ENCODE measurements at regions not wholly inside any gene's neighbourhood (a gene's known extent, or its start where the extent isn't known, plus 50 kb on each side); places are given as distances from the start of the nearest gene placed in this dataset.

DNA sequence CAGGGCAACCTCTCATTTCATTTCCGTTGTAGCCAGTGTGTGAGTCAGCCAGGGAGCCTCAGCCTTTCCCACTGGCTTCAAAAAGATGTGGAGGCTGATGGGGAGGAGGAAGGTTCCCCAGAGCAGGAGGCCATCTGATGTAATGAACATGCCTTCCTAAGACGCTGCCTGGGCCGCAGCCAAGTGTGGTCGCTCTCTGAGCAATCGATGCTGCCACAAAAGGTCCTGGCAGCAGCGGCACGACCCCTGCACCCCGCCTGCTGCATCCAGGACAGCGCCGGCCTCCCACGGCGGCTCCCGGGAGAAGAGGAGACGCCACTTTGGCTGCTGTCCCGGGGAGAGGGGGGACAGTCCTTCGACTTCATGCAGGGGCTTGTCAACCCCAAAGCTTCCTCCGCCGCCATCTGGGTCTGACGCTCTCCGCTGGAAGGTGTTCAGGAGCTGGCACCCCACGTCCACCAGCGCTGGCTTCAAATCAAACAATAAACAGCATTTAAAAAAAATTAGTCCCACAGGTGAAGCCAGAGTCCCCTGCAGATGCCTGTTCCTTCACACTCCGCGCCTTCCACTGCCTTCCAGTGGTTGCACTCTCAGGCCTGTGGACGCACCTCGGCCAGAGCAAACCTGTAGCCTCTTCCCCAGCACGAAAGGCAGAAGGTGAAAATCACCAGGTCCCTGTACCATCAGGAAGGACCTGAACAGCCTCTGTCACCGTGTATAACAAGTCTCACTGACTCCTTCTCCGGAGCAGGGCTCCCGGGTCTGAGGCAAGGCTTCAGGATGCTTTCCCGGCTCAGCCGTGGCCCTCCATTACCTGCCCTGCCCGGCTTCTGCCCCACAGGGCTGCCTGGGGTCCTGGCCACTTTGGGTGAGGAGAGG, 930.7 kb downstream of the BRD1 start:
- Histone ChIP-seq H3K27ac (no peak overlapping the region), H3K4me3 (no peak overlapping the region)
- DNase-seq (ENCODE audit: low spot score): no peak
- TF ChIP-seq, protein P1, sequence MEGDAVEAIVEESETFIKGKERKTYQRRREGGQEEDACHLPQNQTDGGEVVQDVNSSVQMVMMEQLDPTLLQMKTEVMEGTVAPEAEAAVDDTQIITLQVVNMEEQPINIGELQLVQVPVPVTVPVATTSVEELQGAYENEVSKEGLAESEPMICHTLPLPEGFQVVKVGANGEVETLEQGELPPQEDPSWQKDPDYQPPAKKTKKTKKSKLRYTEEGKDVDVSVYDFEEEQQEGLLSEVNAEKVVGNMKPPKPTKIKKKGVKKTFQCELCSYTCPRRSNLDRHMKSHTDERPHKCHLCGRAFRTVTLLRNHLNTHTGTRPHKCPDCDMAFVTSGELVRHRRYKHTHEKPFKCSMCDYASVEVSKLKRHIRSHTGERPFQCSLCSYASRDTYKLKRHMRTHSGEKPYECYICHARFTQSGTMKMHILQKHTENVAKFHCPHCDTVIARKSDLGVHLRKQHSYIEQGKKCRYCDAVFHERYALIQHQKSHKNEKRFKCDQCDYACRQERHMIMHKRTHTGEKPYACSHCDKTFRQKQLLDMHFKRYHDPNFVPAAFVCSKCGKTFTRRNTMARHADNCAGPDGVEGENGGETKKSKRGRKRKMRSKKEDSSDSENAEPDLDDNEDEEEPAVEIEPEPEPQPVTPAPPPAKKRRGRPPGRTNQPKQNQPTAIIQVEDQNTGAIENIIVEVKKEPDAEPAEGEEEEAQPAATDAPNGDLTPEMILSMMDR (IDR thresholded peaks at IDR 0.05): no peak

- no peak for DNase-seq (ENCODE audit: low spot score)
- TF ChIP-seq, protein P1 (IDR thresholded peaks at IDR 0.05): no peak
- Histone ChIP-seq H3K4me3 (no peak overlapping the region), H3K27ac (no peak overlapping the region)
Observed at GRCh38 chr22:48895831-48896765, 931.6 kb downstream of the BRD1 start.

DNA sequence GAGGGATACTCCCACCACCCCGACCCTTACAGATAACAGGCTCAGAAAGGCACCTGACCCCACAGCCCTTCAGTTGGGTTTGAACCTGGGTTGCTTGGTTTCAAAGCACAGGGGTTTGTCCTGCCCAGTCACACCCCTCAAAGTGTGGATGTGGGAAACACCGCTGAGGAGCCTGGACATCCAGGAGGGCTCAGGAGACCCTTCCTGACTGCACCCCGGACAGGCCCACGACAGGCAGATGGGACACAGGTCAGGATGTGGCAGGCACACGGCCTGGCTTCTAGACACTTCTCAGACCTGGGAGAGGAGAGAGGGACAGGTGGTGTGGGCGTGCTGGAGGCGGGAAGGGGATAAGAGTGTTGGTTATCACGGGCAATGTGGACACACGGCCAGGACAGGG, 932.3 kb downstream of the BRD1 start:
- TF ChIP-seq, protein P1 (IDR thresholded peaks at IDR 0.05): no peak
- Histone ChIP-seq H3K4me3 (no peak overlapping the region), H3K27ac (no peak overlapping the region)
- DNase-seq (ENCODE audit: low spot score): peak; percentile 50

DNA sequence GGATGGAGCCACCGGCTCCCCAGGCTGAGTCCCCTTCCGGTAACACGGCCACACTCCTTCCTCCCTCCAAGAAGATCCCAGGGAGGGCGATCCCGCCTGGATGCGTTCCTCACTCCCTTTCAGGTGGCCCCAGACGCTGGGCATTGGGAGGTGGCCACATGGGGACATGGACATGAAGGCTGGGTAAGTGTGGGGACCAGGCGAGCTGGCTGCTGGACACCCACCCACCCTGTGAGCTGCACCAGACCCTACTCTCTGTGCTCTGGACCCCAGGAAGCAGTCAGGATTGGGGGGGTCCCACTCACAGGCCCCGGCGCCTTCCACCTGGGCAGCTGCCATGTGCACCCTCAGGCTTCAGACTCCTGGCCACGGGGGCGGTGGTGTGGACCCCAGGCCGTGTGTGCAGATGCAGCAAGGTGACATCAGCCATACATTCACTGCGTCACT, 932.8 kb downstream of the BRD1 start:
- peak; percentile 55 for DNase-seq (ENCODE audit: low spot score)
- Histone ChIP-seq H3K27ac (no peak overlapping the region), H3K4me3 (no peak overlapping the region)
- TF ChIP-seq, protein P1 (IDR thresholded peaks at IDR 0.05): no peak

DNA sequence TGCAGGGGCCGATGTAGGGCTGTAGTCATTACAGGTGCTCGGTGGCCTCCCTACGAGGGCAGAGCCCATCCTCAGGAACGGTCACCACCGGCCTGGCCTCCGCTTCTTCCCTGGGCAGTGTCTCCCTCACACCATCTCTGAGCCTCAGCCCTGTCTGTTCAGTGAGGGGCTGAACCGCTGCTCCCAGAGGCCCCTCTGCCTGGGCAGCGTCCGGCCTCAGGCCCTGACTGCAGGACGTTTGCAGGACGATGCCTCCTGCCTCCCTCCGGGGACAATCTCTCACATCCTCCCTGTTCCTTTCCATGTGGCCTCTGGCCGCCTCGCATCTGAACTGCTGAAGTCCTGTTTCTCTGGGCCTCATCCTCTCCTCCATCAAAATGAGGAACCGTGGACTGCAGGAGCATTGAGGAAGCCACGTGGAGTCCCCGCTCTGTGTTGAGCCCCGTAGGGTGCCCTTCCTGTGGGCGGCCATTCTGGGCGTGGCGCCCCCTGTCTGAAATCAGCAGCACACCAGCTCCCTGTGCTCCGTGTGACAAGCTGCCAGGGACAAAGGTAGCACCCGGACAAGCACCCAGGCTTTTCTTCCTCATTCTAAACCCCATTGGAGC, 933.5 kb downstream of the BRD1 start:
- Histone ChIP-seq H3K4me3 (no peak overlapping the region), H3K27ac (no peak overlapping the region)
- TF ChIP-seq, protein P1 (IDR thresholded peaks at IDR 0.05): no peak
- peak; percentile 60 for DNase-seq (ENCODE audit: low spot score)

- no peak for DNase-seq (ENCODE audit: low spot score)
- Histone ChIP-seq H3K4me3 (no peak overlapping the region), H3K27ac (no peak overlapping the region)
- TF ChIP-seq, protein P1 (IDR thresholded peaks at IDR 0.05): no peak
Observed at GRCh38 chr22:48893288-48894063, 934.2 kb downstream of the BRD1 start.
